IMR-90 (cell line): ENCODE measurements at regions not wholly inside any gene's neighbourhood (a gene's known extent, or its start where the extent isn't known, plus 50 kb on each side); places are given as distances from the start of the nearest gene placed in this dataset.

Experiments used
- ATAC-seq: fragments of 200-7000 bp; cut with Tn5 transposase; 2 replicates; pipeline ENCODE4 v1.9.1; 2020; ENCODE audit warnings: low read depth, mild to moderate bottlenecking, moderate library complexity
- BruUV-seq: library from RNA; stranded (reverse); fragments of 400-500 nt; replicated peaks from 2 replicates; lab custom pipeline; 2021; lab: Mats Ljungman, UMichigan
- CTCF ChIA-PET: fragments of 300-600 bp; formaldehyde crosslinking; extraction: SDS; loops from one replicate; lab custom pipeline; 2021; ENCODE audit warnings: antibody characterized with exemption; lab: Yijun Ruan, JAX
- POLR2A ChIA-PET: fragments of 300-600 bp; sonication (Branson Sonifier 250); formaldehyde crosslinking; loops from one replicate; lab custom pipeline; 2022; ENCODE audit warnings: antibody characterized with exemption; ENCODE audit not compliant: unreplicated experiment; lab: Charles Lee
- DNase-seq: peaks from one replicate; pipeline ENCODE4 v3.0.0; 2013
- H2AFZ ChIP-seq: replicated peaks from 2 replicates; pipeline ENCODE3; 2013; ENCODE audit warnings: low read length, mild to moderate bottlenecking; ENCODE audit not compliant: poor library complexity
- H2AK5ac ChIP-seq: 2 replicates; pipeline ENCODE4 v1.6.1; 2013; ENCODE audit warnings: low read depth, low read length, inconsistent platforms
- H2AK9ac ChIP-seq: replicated peaks from 2 replicates; pipeline ENCODE3; 2013; ENCODE audit warnings: mild to moderate bottlenecking, low read depth, low read length, moderate library complexity; ENCODE audit not compliant: poor library complexity
- H2BK120ac ChIP-seq: 2 replicates; pipeline ENCODE4 v1.6.1; 2013; ENCODE audit warnings: low read depth, low read length, inconsistent platforms
- H2BK15ac ChIP-seq: 3 replicates; pipeline ENCODE4 v1.6.1; 2013; ENCODE audit warnings: low read depth, low read length, inconsistent platforms
- H2BK20ac ChIP-seq: 2 replicates; pipeline ENCODE4 v1.6.1; 2013; ENCODE audit warnings: low read depth, mild to moderate bottlenecking, inconsistent platforms, low read length, moderate library complexity
- H2BK5ac ChIP-seq: 2 replicates; pipeline ENCODE4 v1.6.1; 2013; ENCODE audit warnings: mild to moderate bottlenecking, low read depth, low read length, inconsistent platforms; ENCODE audit not compliant: poor library complexity, severe bottlenecking
- H3K14ac ChIP-seq: replicated peaks from 2 replicates; pipeline ENCODE4 v1.6.1; 2013; ENCODE audit warnings: low read depth, low read length, inconsistent platforms
- H3K18ac ChIP-seq: 2 replicates; pipeline ENCODE4 v1.6.1; 2013; ENCODE audit warnings: low read depth, low read length, control low read depth
- H3K23ac ChIP-seq: 2 replicates; pipeline ENCODE4 v1.6.1; 2013; ENCODE audit warnings: low read depth, low read length, inconsistent platforms
- H3K27ac ChIP-seq: 2 replicates; pipeline ENCODE4 v1.5.1; 2013; ENCODE audit warnings: mild to moderate bottlenecking, control low read depth, low read length; ENCODE audit not compliant: insufficient read depth
- H3K27me3 ChIP-seq: 2 replicates; pipeline ENCODE4 v1.6.1; 2013; ENCODE audit warnings: low read length; ENCODE audit not compliant: control insufficient read depth, insufficient read depth
- H3K36me3 ChIP-seq: 2 replicates; pipeline ENCODE4 v1.6.1; 2013; ENCODE audit warnings: low read length, mixed read lengths; ENCODE audit not compliant: control insufficient read depth, insufficient read depth
- H3K4ac ChIP-seq: 2 replicates; pipeline ENCODE4 v1.6.1; 2013; ENCODE audit warnings: low read depth, low read length, inconsistent platforms
- H3K4me1 ChIP-seq: 2 replicates; pipeline ENCODE4 v1.6.1; 2013; ENCODE audit warnings: low read length, mixed read lengths; ENCODE audit not compliant: control insufficient read depth, insufficient read depth
- H3K4me2 ChIP-seq: 2 replicates; pipeline ENCODE4 v1.6.1; 2013; ENCODE audit warnings: low read depth, mild to moderate bottlenecking, control low read depth, low read length, moderate library complexity
- H3K4me3 ChIP-seq: 2 replicates; pipeline ENCODE4 v1.5.1; 2013; ENCODE audit warnings: low read depth, mild to moderate bottlenecking, control low read depth, low read length, moderate library complexity; ENCODE audit not compliant: insufficient read depth
- H3K56ac ChIP-seq: 2 replicates; pipeline ENCODE4 v1.6.1; 2013; ENCODE audit warnings: low read length, inconsistent platforms; ENCODE audit not compliant: insufficient read depth; ENCODE audit errors: extremely low read depth
- H3K79me1 ChIP-seq, 2 experiments: 2 replicates each; pipeline ENCODE4 v1.6.1; 2013; ENCODE audit warnings: low read length in 2 of 2, inconsistent platforms in 1 of 2, low read depth in 1 of 2
- H3K9ac ChIP-seq: 2 replicates; pipeline ENCODE4 v1.6.1; 2013; ENCODE audit warnings: low read depth, low read length, control low read depth
- H3K9me1 ChIP-seq: 2 replicates; pipeline ENCODE4 v1.6.1; 2013; ENCODE audit warnings: low read length, inconsistent platforms; ENCODE audit not compliant: insufficient read depth
- H3K9me3 ChIP-seq: 2 replicates; pipeline ENCODE4 v1.6.1; 2013; ENCODE audit warnings: low read length; ENCODE audit not compliant: control insufficient read depth, insufficient read depth
- H4K20me1 ChIP-seq: 2 replicates; pipeline ENCODE4 v1.6.1; 2013; ENCODE audit warnings: low read length, inconsistent platforms; ENCODE audit not compliant: insufficient read depth
- H4K5ac ChIP-seq: 2 replicates; pipeline ENCODE4 v1.6.1; 2013; ENCODE audit warnings: mild to moderate bottlenecking, low read depth, low read length, control low read depth
- H4K8ac ChIP-seq, 2 experiments: 2 replicates each; pipeline ENCODE4 v1.6.1; 2013; ENCODE audit warnings: low read depth in 2 of 2, low read length in 2 of 2, control low read depth in 1 of 2, inconsistent platforms in 1 of 2
- H4K91ac ChIP-seq: 2 replicates; pipeline ENCODE4 v1.6.1; 2013; ENCODE audit warnings: low read depth, low read length, inconsistent platforms; ENCODE audit not compliant: insufficient read depth
- BHLHE40 ChIP-seq: fragments of 150-350 bp; IDR thresholded peaks from 2 replicates; pipeline ENCODE4 v1.6.1; 2016; ENCODE audit warnings: mild to moderate bottlenecking, low read depth, low read length
- CEBPB ChIP-seq: IDR thresholded peaks from 2 replicates; pipeline ENCODE4 v1.6.1; 2012; ENCODE audit warnings: low read depth, low read length, improper control_type of control experiment
- MAFK ChIP-seq: IDR thresholded peaks from 2 replicates; pipeline ENCODE4 v1.6.1; 2012; ENCODE audit warnings: low read depth, low read length, improper control_type of control experiment
- MXI1 ChIP-seq: IDR thresholded peaks from 2 replicates; pipeline ENCODE4 v1.6.1; 2012; ENCODE audit warnings: low read depth, mild to moderate bottlenecking, low read length, moderate library complexity, borderline replicate concordance
- NFE2L2 ChIP-seq: fragments of 150-350 bp; IDR thresholded peaks from 2 replicates; pipeline ENCODE4 v1.6.1; 2016; ENCODE audit warnings: low read depth, mild to moderate bottlenecking, low read length
- RAD21 ChIP-seq: IDR thresholded peaks from 2 replicates; pipeline ENCODE4 v1.6.1; 2012; ENCODE audit warnings: low read length, improper control_type of control experiment
- SMC3 ChIP-seq: fragments of 150-350 bp; IDR thresholded peaks from 2 replicates; pipeline ENCODE4 v1.6.1; 2016; ENCODE audit warnings: low read depth, mild to moderate bottlenecking, antibody characterized with exemption, low read length, moderate library complexity
- WGBS, 2 experiments: methylation state at CpG; one replicate each; pipeline versions ENCODE4 v1.1.5 to v1.1.7; 2013; ENCODE audit warnings: missing lambda C conversion rate in 2 of 2; ENCODE audit not compliant: insufficient read length in 1 of 2; ENCODE audit errors: extremely low coverage in 2 of 2; 5-methylcytosine and 5-hydroxymethylcytosine counted together
- dilution Hi-C: fragments of 300-500 bp; cut with HindIII; formaldehyde crosslinking; loops from one replicate; pipeline ENCODE4 v1.14.3; 2018; ENCODE audit warnings: low sequenced_read_pairs; ENCODE audit not compliant: unreplicated experiment
- in situ Hi-C: fragments of 300-500 bp; cut with MboI; formaldehyde crosslinking; loops from 3 replicates; pipeline ENCODE4 v1.14.3; 2019; ENCODE audit warnings: low sequenced_read_pairs, inconsistent platforms, mixed read lengths
- intact Hi-C: fragments of 100-400 bp; cut with micrococcal nuclease; formaldehyde crosslinking; loops from 2 replicates; pipeline ENCODE4 v1.10.0; 2022
- TF ChIP-seq, protein P1 (sequence below): conservative IDR thresholded peaks from 2 replicates; pipeline ENCODE4 v1.5.1; 2012; ENCODE audit warnings: mild to moderate bottlenecking, low read depth, low read length, improper control_type of control experiment
- TF ChIP-seq, protein P2 (sequence below): fragments of 150-350 bp; IDR thresholded peaks from 2 replicates; pipeline ENCODE4 v1.6.1; 2017; ENCODE audit warnings: mild to moderate bottlenecking, antibody characterized with exemption, low read length, low read depth

DNA sequence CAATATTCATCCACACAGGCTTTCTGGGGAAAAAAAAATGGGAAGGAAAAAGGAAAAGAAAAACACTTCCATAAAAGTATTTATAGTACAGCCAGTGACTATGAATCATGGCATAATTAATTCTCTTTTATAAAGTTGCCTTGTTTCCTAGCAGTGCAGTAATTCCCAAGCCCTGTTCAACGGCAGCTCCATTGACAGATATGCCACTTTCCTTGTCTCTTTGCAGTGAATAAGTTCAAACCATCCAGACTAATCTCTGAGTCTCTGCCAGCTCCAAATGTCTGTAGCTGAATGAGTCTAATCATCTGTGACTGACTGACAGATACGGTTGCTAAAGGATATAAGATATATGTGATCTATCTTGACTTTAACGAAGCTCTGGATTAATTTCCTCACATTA lies 52.9 kb upstream of the KCNJ16 start:
- Histone ChIP-seq H2BK5ac (no peak overlapping the region), H3K27ac (no peak overlapping the region), H4K20me1 (no peaks in the 10 kb centered on the region), H3K4me2 (no peak overlapping the region), H3K23ac (no peak overlapping the region), H2AK9ac (no peak overlapping the region), H2AFZ (no peak overlapping the region), H3K4me3 (no peak overlapping the region), H4K8ac (no peak overlapping the region), H3K18ac (no peak overlapping the region), H3K9ac (no peak overlapping the region), H3K9me1 (no peaks in the 10 kb centered on the region), H3K4ac (no peak overlapping the region), H3K79me1 (no peaks in the 10 kb centered on the region), H4K5ac (no peak overlapping the region), H3K9me3 (no peaks in the 10 kb centered on the region), H3K36me3 (no peaks in the 10 kb centered on the region), H3K4me1 (peaks cover 5% of the 10 kb centered on the region), H4K91ac (no peak overlapping the region), H3K14ac (no peak overlapping the region), H2AK5ac (no peak overlapping the region), H2BK20ac (no peak overlapping the region), H3K56ac (no peak overlapping the region), H2BK120ac (no peak overlapping the region), H3K27me3 (no peaks in the 10 kb centered on the region), H2BK15ac (no peak overlapping the region)
- DNase-seq (peak; percentile 11), ATAC-seq (peak; percentile 42)
- intact Hi-C loops, result no loop called here
- dilution Hi-C loops, result no loop called here
- ChIA-PET CTCF (no interaction called here), POLR2A (no interaction called here)
- in situ Hi-C loops, result no loop called here
- no CpG with 5 or more reads among the region's 3 CpGs for WGBS, 2 experiments
- TF ChIP-seq BHLHE40 (no peak), NFE2L2 (no peak), SMC3 (no peak), CEBPB (no peak), RAD21 (no peak), MAFK (no peak), MXI1 (no peak)
- TF ChIP-seq, protein P1, sequence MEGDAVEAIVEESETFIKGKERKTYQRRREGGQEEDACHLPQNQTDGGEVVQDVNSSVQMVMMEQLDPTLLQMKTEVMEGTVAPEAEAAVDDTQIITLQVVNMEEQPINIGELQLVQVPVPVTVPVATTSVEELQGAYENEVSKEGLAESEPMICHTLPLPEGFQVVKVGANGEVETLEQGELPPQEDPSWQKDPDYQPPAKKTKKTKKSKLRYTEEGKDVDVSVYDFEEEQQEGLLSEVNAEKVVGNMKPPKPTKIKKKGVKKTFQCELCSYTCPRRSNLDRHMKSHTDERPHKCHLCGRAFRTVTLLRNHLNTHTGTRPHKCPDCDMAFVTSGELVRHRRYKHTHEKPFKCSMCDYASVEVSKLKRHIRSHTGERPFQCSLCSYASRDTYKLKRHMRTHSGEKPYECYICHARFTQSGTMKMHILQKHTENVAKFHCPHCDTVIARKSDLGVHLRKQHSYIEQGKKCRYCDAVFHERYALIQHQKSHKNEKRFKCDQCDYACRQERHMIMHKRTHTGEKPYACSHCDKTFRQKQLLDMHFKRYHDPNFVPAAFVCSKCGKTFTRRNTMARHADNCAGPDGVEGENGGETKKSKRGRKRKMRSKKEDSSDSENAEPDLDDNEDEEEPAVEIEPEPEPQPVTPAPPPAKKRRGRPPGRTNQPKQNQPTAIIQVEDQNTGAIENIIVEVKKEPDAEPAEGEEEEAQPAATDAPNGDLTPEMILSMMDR, result no peak
- TF ChIP-seq, protein P2, sequence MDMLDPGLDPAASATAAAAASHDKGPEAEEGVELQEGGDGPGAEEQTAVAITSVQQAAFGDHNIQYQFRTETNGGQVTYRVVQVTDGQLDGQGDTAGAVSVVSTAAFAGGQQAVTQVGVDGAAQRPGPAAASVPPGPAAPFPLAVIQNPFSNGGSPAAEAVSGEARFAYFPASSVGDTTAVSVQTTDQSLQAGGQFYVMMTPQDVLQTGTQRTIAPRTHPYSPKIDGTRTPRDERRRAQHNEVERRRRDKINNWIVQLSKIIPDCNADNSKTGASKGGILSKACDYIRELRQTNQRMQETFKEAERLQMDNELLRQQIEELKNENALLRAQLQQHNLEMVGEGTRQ, result no peak
- BruUV-seq, result no TSS peak
